22Rv1 (cell line): ENCODE measurements at regions not wholly inside any gene's neighbourhood (a gene's known extent, or its start where the extent isn't known, plus 50 kb on each side); places are given as distances from the start of the nearest gene placed in this dataset.

ENCODE experiments used
- CTCF ChIP-seq: fragments of 450-650 bp; IDR thresholded peaks from 2 replicates; pipeline ENCODE4 v1.5.1; 2017; ENCODE audit warnings: mild to moderate bottlenecking
- ZFX ChIP-seq: fragments of 450-650 bp; IDR thresholded peaks from 2 replicates; pipeline ENCODE4 v1.6.1; 2017; ENCODE audit warnings: antibody characterized with exemption, borderline replicate concordance

DNA sequence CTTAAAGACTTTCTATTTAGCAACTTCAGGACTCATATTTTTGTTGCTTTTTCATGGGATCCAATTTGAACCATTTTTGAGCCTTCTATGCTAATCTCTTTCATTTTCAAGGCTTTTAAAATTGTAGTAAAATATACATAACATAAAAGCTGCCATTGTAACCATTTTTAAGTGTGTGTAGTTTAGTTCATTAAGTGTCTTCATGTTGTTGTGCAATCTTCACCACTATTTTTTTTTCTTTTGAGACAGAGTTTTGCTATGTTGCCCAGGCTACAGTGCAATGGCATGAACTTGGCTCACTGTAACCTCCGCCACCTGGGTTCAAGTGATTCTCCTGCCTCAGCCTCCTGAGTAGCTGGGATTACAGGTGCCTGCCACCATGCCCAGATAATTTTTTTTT is 451.6 kb downstream of the TMEM114 start:
- TF ChIP-seq CTCF (no peak), ZFX (no peak)
